Spleen (tissue), 11 donors: ENCODE measurements at regions not wholly inside any gene's neighbourhood (a gene's known extent, or its start where the extent isn't known, plus 50 kb on each side); places are given as distances from the start of the nearest gene placed in this dataset.

Experiments used
- DNase-seq: peaks from one replicate; pipeline ENCODE4 v3.0.0-alpha.2; 2020
- H3K27ac ChIP-seq, 8 donors: fragments of 200-600 bp; sonication (generic) in 7 of 8; 1 replicate in 4 of 8; 2 replicates in 4 of 8; pipeline versions ENCODE4 v1.5.0 to v1.8.0; 2016 to 2021; ENCODE audit warnings: inconsistent platforms in 4 of 8, mild to moderate bottlenecking in 4 of 8, moderate library complexity in 1 of 8
- H3K27me3 ChIP-seq, 7 donors: fragments of 200-600 bp; sonication (generic) in 6 of 7; replicated peaks in 1 of 7; 1 replicate in 4 of 7; 2 replicates in 3 of 7; pipeline versions ENCODE4 v1.5.0 to v1.8.0; 2016 to 2021; ENCODE audit warnings: inconsistent platforms in 3 of 7, mild to moderate bottlenecking in 1 of 7
- H3K36me3 ChIP-seq, 6 donors: fragments of 200-600 bp; sonication (generic) in 5 of 6; 1 replicate in 4 of 6; 2 replicates in 2 of 6; pipeline versions ENCODE4 v1.5.0 to v1.8.0; 2016 to 2021; ENCODE audit warnings: inconsistent platforms in 2 of 6
- H3K4me1 ChIP-seq, 6 donors: fragments of 200-600 bp; sonication (generic) in 5 of 6; 1 replicate in 3 of 6; 2 replicates in 3 of 6; pipeline versions ENCODE4 v1.5.0 to v1.8.0; 2016 to 2021; ENCODE audit warnings: inconsistent platforms in 3 of 6
- H3K4me3 ChIP-seq, 8 donors: fragments of 200-600 bp; sonication (generic) in 7 of 8; 1 replicate in 4 of 8; 2 replicates in 4 of 8; pipeline versions ENCODE4 v1.5.0 to v1.8.0; 2016 to 2021; ENCODE audit warnings: inconsistent platforms in 4 of 8, mild to moderate bottlenecking in 4 of 8, moderate library complexity in 2 of 8
- H3K9me3 ChIP-seq, 8 donors: fragments of 200-600 bp; sonication (generic) in 7 of 8; 1 replicate in 4 of 8; 2 replicates in 4 of 8; pipeline versions ENCODE4 v1.5.0 to v1.8.0; 2016 to 2021; ENCODE audit warnings: inconsistent platforms in 4 of 8
- POLR2A ChIP-seq, 3 donors: fragments of 450-650 bp; IDR thresholded peaks; one replicate each; pipeline ENCODE4 v1.5.1; 2017; ENCODE audit warnings: antibody characterized with exemption in 3 of 3, mild to moderate bottlenecking in 1 of 3
- POLR2AphosphoS5 ChIP-seq, 3 donors: sonication (generic); formaldehyde crosslinking; IDR thresholded peaks; one replicate each; pipeline ENCODE4 v1.5.1; 2017; ENCODE audit warnings: antibody characterized with exemption in 3 of 3
- WGBS, 5 donors: extraction: QIAGEN DNeasy Blood & Tissue Kit in 3 of 5; methylation state at CpG; one replicate each; pipeline versions ENCODE4 v1.1.5 to v1.1.7; 2013 to 2018; 5-methylcytosine and 5-hydroxymethylcytosine counted together
- intact Hi-C: fragments of 100-400 bp; cut with DNase I; formaldehyde crosslinking; loops from one replicate; pipeline ENCODE4 v1.15.0; 2023; ENCODE audit warnings: low total_unique reads
- TF ChIP-seq, protein P1 (sequence below), 11 experiments: fragments of 200-600 bp in 7 of 11; fragments of 450-650 bp in 4 of 11; sonication (generic) in 4 of 11; IDR thresholded peaks in 8 of 11; conservative IDR thresholded peaks in 3 of 11; 1 replicate in 7 of 11; 2 replicates in 4 of 11; pipeline versions ENCODE4 v1.4.0 to v1.8.0; 2016 to 2021; ENCODE audit warnings: antibody characterized with exemption in 11 of 11, inconsistent platforms in 4 of 11, mild to moderate bottlenecking in 1 of 11
- donor health status: healthy with polysubstance abuse.
- donor health status: DM: no; HTN: no; CAD: no; lungs with moderate emphysema.
- donor health status: DM: no; HTN: no; CAD: no.
- donor health status: Bipolar disorder and iron deficiency.
- donor health status: healthy.
- donor health status: DM: no; HTN: no; CAD: no.
- donor health status: DM: yes; HTN: yes; CAD: no.

GRCh38 chr14:84253326-84253725, 1276.6 kb upstream of the FLRT2 start:
- Histone ChIP-seq H3K27ac (peak overlapping the region in 6 of 8 donors; percentile 58 to 71 (median 62)), H3K4me1 (peaks cover 0 to 9% (median 0%) of the 10 kb centered on the region in 6 donors), H3K27me3 (no peaks in the 10 kb centered on the region), H3K36me3 (no peaks in the 10 kb centered on the region), H3K4me3 (peak overlapping the region in 1 of 8 donors; percentile 4), H3K9me3 (peaks cover 0 to 14% (median 0%) of the 10 kb centered on the region in 8 donors)
- WGBS, 5 donors: 65 to 76% (median 73%) methylated on average over 2 of the region's 2 CpGs
- intact Hi-C loops: no loop called here
- TF ChIP-seq POLR2AphosphoS5 (IDR thresholded peaks at IDR 0.05): no peak
- no peak for TF ChIP-seq POLR2A (IDR thresholded peaks at IDR 0.05)
- TF ChIP-seq, protein P1, sequence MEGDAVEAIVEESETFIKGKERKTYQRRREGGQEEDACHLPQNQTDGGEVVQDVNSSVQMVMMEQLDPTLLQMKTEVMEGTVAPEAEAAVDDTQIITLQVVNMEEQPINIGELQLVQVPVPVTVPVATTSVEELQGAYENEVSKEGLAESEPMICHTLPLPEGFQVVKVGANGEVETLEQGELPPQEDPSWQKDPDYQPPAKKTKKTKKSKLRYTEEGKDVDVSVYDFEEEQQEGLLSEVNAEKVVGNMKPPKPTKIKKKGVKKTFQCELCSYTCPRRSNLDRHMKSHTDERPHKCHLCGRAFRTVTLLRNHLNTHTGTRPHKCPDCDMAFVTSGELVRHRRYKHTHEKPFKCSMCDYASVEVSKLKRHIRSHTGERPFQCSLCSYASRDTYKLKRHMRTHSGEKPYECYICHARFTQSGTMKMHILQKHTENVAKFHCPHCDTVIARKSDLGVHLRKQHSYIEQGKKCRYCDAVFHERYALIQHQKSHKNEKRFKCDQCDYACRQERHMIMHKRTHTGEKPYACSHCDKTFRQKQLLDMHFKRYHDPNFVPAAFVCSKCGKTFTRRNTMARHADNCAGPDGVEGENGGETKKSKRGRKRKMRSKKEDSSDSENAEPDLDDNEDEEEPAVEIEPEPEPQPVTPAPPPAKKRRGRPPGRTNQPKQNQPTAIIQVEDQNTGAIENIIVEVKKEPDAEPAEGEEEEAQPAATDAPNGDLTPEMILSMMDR (IDR thresholded peaks at IDR 0.05 in 8 of 11, conservative IDR thresholded peaks at IDR 0.05 in 3 of 11): no peak
- no peak for DNase-seq

DNA sequence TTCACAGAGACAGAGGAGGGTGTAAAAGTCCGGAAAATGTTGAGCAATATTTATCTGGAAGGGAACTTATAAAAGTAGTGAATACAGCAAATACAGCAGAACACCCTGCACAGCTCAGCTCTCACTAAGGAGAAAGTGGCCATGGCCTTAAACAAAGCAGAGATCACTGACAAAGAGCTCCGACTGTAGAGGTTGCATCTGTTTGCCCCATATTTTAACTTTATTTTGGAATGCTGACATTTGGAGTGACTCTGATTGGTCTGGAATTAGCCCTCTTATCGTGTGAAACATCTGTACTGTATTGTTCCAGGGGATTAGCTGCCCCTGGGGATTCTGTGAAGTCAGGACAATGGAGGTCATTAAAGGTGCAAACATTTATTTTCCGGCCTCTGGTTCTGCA, 1275.7 kb upstream of the FLRT2 start:
- H3K27ac ChIP-seq: peak overlapping the region in 7 of 8 donors; percentile 58 to 71 (median 62)
- intact Hi-C loops: no loop called here
- no peak for DNase-seq

DNA sequence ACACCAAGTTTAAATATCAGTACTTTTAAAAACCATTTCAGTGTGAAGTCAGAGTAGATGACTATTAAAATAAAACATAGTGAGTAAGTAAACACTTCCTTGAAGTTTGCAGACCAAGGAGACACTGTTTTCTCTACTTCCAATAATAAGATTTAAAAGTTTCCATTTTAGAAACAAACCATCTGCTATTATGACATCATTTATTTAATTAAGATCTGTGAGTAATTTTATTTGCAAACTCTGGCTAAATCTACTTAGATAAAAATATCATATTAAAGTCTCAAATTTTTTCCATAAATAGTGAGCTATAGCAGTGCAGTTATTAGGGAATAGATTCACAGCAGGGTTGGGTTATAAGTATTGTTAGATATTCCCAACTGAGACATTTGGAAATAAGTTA, 1267.0 kb upstream of the FLRT2 start:
- Histone ChIP-seq H3K4me1 (no peaks in the 10 kb centered on the region), H3K36me3 (no peaks in the 10 kb centered on the region), H3K27ac (no peak overlapping the region), H3K4me3 (no peak overlapping the region), H3K27me3 (no peaks in the 10 kb centered on the region), H3K9me3 (peaks cover 0 to 24% (median 14%) of the 10 kb centered on the region in 8 donors)
- TF ChIP-seq POLR2A (IDR thresholded peaks at IDR 0.05) (no peak), POLR2AphosphoS5 (IDR thresholded peaks at IDR 0.05) (no peak)
- TF ChIP-seq, protein P1 (IDR thresholded peaks at IDR 0.05 in 8 of 11, conservative IDR thresholded peaks at IDR 0.05 in 3 of 11): no peak
- intact Hi-C loops: no loop called here
- no peak for DNase-seq

More for the DNA sequence above, 1275.7 kb upstream of the FLRT2 start:
- Histone ChIP-seq H3K9me3 (peaks cover 0 to 14% (median 0%) of the 10 kb centered on the region in 8 donors), H3K36me3 (no peaks in the 10 kb centered on the region), H3K27me3 (no peaks in the 10 kb centered on the region), H3K4me1 (peaks cover 0 to 9% (median 0%) of the 10 kb centered on the region in 6 donors), H3K4me3 (peak overlapping the region in 1 of 8 donors; percentile 4)
- TF ChIP-seq POLR2A (IDR thresholded peaks at IDR 0.05) (no peak), POLR2AphosphoS5 (IDR thresholded peaks at IDR 0.05) (peak in 1 of 3 donors; percentile 60)
- TF ChIP-seq, protein P1 (IDR thresholded peaks at IDR 0.05 in 8 of 11, conservative IDR thresholded peaks at IDR 0.05 in 3 of 11): no peak
- WGBS, 5 donors: 52 to 72% (median 65%) methylated on average over 4 of the region's 4 CpGs

GRCh38 chr14:84272290-84272721, 1257.6 kb upstream of the FLRT2 start:
- Histone ChIP-seq H3K36me3 (no peaks in the 10 kb centered on the region), H3K4me1 (peaks cover 0 to 14% (median 0%) of the 10 kb centered on the region in 6 donors), H3K4me3 (no peak overlapping the region), H3K9me3 (peaks cover 0 to 16% (median under 1%) of the 10 kb centered on the region in 8 donors), H3K27me3 (no peaks in the 10 kb centered on the region), H3K27ac (peak overlapping the region in 7 of 8 donors; percentile 2 to 70 (median 49))
- no peak for TF ChIP-seq POLR2AphosphoS5 (IDR thresholded peaks at IDR 0.05)
- no peak for TF ChIP-seq POLR2A (IDR thresholded peaks at IDR 0.05)
- TF ChIP-seq, protein P1 (IDR thresholded peaks at IDR 0.05 in 8 of 11, conservative IDR thresholded peaks at IDR 0.05 in 3 of 11): no peak
- intact Hi-C loops: no loop called here
- DNase-seq: no peak
- WGBS, 5 donors: 69 to 80% (median 76%) methylated on average over 2 of the region's 2 CpGs
